ENCODE measurements at regions not wholly inside any gene's neighbourhood (a gene's known extent, or its start where the extent isn't known, plus 50 kb on each side); places are given as distances from the start of the nearest gene placed in this dataset.

GRCh38 chr6:2526766-2527165 lies 224.0 kb downstream of the MYLK4 start:
- Histone ChIP-seq H3K27ac (no peak overlapping the region), H3K4me1 (replicated peaks; ENCODE audit: insufficient read depth) (0 out of 2 replicates have a peak, but pooled peaks cover 7% of the 10 kb centered on the region), H3K9me3 (ENCODE audit: insufficient read depth, low read depth) (no peaks in the 10 kb centered on the region), H4K20me1 (ENCODE audit: insufficient read depth) (no peaks in the 10 kb centered on the region), H3K36me3 (ENCODE audit: low read depth) (no peaks in the 10 kb centered on the region), H3K27me3 (ENCODE audit: insufficient read depth, low read depth) (no peaks in the 10 kb centered on the region), H3K9me2 (ENCODE audit: insufficient read depth) (no peaks in the 10 kb centered on the region), H3K4me3 (no peak overlapping the region), H3K4me2 (no peak overlapping the region), H2AFZ (no peak overlapping the region), H3K79me2 (ENCODE audit: low read depth) (no peaks in the 10 kb centered on the region), H3F3A (ENCODE audit: insufficient read depth, low read depth) (no peaks in the 10 kb centered on the region)
- CTCF ChIA-PET: no interaction called here
- intact Hi-C loops (cut with micrococcal nuclease; ENCODE audit: unreplicated experiment): no loop called here
- TF ChIP-seq, protein P1, sequence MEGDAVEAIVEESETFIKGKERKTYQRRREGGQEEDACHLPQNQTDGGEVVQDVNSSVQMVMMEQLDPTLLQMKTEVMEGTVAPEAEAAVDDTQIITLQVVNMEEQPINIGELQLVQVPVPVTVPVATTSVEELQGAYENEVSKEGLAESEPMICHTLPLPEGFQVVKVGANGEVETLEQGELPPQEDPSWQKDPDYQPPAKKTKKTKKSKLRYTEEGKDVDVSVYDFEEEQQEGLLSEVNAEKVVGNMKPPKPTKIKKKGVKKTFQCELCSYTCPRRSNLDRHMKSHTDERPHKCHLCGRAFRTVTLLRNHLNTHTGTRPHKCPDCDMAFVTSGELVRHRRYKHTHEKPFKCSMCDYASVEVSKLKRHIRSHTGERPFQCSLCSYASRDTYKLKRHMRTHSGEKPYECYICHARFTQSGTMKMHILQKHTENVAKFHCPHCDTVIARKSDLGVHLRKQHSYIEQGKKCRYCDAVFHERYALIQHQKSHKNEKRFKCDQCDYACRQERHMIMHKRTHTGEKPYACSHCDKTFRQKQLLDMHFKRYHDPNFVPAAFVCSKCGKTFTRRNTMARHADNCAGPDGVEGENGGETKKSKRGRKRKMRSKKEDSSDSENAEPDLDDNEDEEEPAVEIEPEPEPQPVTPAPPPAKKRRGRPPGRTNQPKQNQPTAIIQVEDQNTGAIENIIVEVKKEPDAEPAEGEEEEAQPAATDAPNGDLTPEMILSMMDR (conservative IDR thresholded peaks at IDR 0.05): no peak
- TF ChIP-seq EZH2 (IDR thresholded peaks at IDR 0.05; ENCODE audit: low read depth): no peak
- DNase-seq: no peak
- no TSS peak for BruUV-seq (replicated peaks)
- POLR2A ChIA-PET (ENCODE audit: unreplicated experiment): no interaction called here

GRCh38 chr6:2524090-2524489 lies 226.6 kb downstream of the MYLK4 start:
- Histone ChIP-seq H3K4me2 (no peak overlapping the region), H3K4me3 (no peak overlapping the region), H3K9me3 (ENCODE audit: insufficient read depth, low read depth) (no peaks in the 10 kb centered on the region), H3K9me2 (ENCODE audit: insufficient read depth) (no peaks in the 10 kb centered on the region), H2AFZ (no peak overlapping the region), H3K27ac (no peak overlapping the region), H3K27me3 (ENCODE audit: insufficient read depth, low read depth) (no peaks in the 10 kb centered on the region), H3K79me2 (ENCODE audit: low read depth) (no peaks in the 10 kb centered on the region), H3F3A (ENCODE audit: insufficient read depth, low read depth) (no peaks in the 10 kb centered on the region), H3K4me1 (replicated peaks; ENCODE audit: insufficient read depth) (0 out of 2 replicates have a peak, but pooled peaks cover 7% of the 10 kb centered on the region), H4K20me1 (ENCODE audit: insufficient read depth) (no peaks in the 10 kb centered on the region), H3K36me3 (ENCODE audit: low read depth) (no peaks in the 10 kb centered on the region)
- intact Hi-C loops (cut with micrococcal nuclease; ENCODE audit: unreplicated experiment): no loop called here
- TF ChIP-seq, protein P1 (conservative IDR thresholded peaks at IDR 0.05): peak; percentile 44; the same call in 1 of the 2 replicates
- TF ChIP-seq EZH2 (IDR thresholded peaks at IDR 0.05; ENCODE audit: low read depth): no peak
- CTCF ChIA-PET: interaction anchor here (0.7 kb wide), 1 partner anchor 354 kb away, joined by 3 read pairs; no protein-coding TSS in a partner anchor
- no TSS peak for BruUV-seq (replicated peaks)
- DNase-seq: no peak
- POLR2A ChIA-PET (ENCODE audit: unreplicated experiment): interaction anchor here (0.6 kb wide), 1 partner anchor 8 kb away, joined by 4 read pairs; no protein-coding TSS in a partner anchor

- 0 out of 2 replicates have a peak, but pooled peaks cover 7% of the 10 kb centered on the region for H3K4me1 ChIP-seq (replicated peaks; ENCODE audit: insufficient read depth)
These were observed 227.7 kb downstream of the MYLK4 start for GRCh38 chr6:2523061-2523460.

More at GRCh38 chr6:2523061-2523460, 227.7 kb downstream of the MYLK4 start:
- no peak overlapping the region for H2AFZ ChIP-seq
- H3K27ac ChIP-seq: no peak overlapping the region
- no peaks in the 10 kb centered on the region for H3K36me3 ChIP-seq (ENCODE audit: low read depth)
- TF ChIP-seq, protein P1 (conservative IDR thresholded peaks at IDR 0.05): no peak
- no peak for TF ChIP-seq EZH2 (IDR thresholded peaks at IDR 0.05; ENCODE audit: low read depth)
- H3K4me3 ChIP-seq: no peak overlapping the region
- intact Hi-C loops (cut with micrococcal nuclease; ENCODE audit: unreplicated experiment): no loop called here
- no peaks in the 10 kb centered on the region for H3K9me3 ChIP-seq (ENCODE audit: insufficient read depth, low read depth)
- ChIA-PET CTCF (no interaction called here), POLR2A (ENCODE audit: unreplicated experiment) (no interaction called here)
- no peaks in the 10 kb centered on the region for H4K20me1 ChIP-seq (ENCODE audit: insufficient read depth)
- no peak for DNase-seq
- H3K79me2 ChIP-seq (ENCODE audit: low read depth): no peaks in the 10 kb centered on the region
- H3K9me2 ChIP-seq (ENCODE audit: insufficient read depth): no peaks in the 10 kb centered on the region
- no peaks in the 10 kb centered on the region for H3K27me3 ChIP-seq (ENCODE audit: insufficient read depth, low read depth)
- no TSS peak for BruUV-seq (replicated peaks)
- H3K4me2 ChIP-seq: no peak overlapping the region
- H3F3A ChIP-seq (ENCODE audit: insufficient read depth, low read depth): no peaks in the 10 kb centered on the region
